GM12872 (cell line): ENCODE measurements at regions not wholly inside any gene's neighbourhood (a gene's known extent, or its start where the extent isn't known, plus 50 kb on each side); places are given as distances from the start of the nearest gene placed in this dataset.

ENCODE experiments used
- CTCF ChIP-seq: IDR thresholded peaks from 3 replicates; pipeline ENCODE4 v1.5.1; 2011; ENCODE audit warnings: low read depth, mild to moderate bottlenecking, low read length, moderate library complexity; ENCODE audit not compliant: insufficient read depth

- TF ChIP-seq CTCF = no peak
These were observed 692.7 kb downstream of the UQCRFS1 start for GRCh38 chr19:28519952-28520861.

- no peak for TF ChIP-seq CTCF
These were observed 693.7 kb downstream of the UQCRFS1 start for GRCh38 chr19:28519218-28519779.

- no peak for TF ChIP-seq CTCF
These were observed 696.5 kb downstream of the UQCRFS1 start for GRCh38 chr19:28516415-28516872.

GRCh38 chr19:28514166-28514565 is 698.8 kb downstream of the UQCRFS1 start:
- TF ChIP-seq CTCF = no peak

- no peak for TF ChIP-seq CTCF
These were observed 701.3 kb downstream of the UQCRFS1 start for GRCh38 chr19:28511655-28512054.

- no peak for TF ChIP-seq CTCF
These were observed 703.7 kb downstream of the UQCRFS1 start for GRCh38 chr19:28509079-28509895.

- TF ChIP-seq CTCF = no peak
These were observed 704.3 kb downstream of the UQCRFS1 start for GRCh38 chr19:28508666-28509065.
